GM21390 (cell line): ENCODE measurements at regions not wholly inside any gene's neighbourhood (a gene's known extent, or its start where the extent isn't known, plus 50 kb on each side); places are given as distances from the start of the nearest gene placed in this dataset.

Source experiments
- ATAC-seq: cut with Tn5 transposase; IDR thresholded peaks from one replicate; pipeline ENCODE4 v1.9.1; 2021; ENCODE audit not compliant: unreplicated experiment

DNA sequence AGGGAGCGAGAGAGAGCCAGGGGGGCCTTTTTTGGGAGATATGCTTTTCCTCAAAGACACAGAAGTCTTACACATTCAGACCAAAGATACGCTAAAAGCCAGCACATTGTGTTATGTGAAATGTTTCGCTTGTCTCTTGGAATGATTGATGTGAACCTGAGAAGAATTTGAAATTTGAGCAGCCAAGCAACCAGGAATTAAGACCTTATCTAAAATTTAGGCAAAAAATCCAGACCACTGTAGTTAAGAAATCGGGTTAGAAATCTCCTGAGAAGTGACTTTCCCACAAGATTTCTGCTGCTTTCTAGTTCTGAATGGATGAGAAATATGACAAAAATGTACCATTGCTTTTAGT is 223.2 kb upstream of the GMDS start:
- ATAC-seq: no peak

DNA sequence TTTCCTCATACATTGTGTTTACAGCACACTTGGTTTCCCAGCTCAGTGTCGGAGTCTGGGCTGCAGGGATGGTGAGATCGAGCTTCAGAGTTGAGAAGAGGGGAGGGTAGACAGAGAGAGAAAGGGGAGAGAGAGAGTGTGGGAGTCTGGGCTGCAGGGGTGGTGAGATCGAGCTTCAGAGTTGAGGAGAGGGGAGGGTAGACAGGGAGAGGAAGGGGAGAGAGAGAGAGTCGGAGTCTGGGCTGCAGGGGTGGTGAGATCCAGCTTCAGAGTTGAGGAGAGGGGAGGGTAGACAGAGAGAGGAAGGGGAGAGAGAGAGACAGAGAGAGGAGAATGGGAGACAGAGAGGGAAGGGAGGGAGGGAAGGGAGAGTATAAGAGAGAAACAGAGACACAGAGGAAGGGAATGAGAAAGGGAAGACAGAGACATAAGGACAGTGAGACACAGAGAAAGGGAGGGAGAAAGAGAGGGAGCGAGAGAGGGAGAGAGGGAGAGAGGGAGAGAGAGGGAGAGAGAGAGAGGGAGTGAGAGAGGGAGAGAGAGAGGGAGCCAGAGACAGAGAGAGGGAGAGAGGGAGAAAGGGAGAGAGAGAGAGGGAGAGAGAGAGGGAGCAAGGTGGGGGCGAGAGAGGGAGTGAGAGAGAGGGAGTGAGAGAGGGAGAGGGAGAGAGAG is 222.7 kb upstream of the GMDS start:
- no peak for ATAC-seq

DNA sequence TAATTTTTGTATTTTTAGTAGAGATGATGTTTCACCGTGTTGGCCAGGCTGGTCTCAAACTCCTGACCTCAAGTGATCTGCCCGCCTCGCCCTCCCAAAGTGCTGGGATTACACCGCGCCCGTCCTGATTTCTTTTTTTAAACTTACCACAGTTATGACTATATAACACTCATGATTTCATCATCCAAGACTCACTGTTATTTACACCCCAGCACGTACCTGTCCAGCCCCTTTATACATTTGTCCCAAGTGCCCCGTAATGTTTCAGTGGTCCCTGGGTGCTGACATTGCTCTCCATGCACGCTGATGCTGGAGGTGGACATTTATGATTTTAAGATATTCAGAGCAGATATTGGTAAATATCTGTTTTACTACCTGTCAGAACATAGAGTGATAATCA is 219.9 kb upstream of the GMDS start:
- no peak for ATAC-seq

DNA sequence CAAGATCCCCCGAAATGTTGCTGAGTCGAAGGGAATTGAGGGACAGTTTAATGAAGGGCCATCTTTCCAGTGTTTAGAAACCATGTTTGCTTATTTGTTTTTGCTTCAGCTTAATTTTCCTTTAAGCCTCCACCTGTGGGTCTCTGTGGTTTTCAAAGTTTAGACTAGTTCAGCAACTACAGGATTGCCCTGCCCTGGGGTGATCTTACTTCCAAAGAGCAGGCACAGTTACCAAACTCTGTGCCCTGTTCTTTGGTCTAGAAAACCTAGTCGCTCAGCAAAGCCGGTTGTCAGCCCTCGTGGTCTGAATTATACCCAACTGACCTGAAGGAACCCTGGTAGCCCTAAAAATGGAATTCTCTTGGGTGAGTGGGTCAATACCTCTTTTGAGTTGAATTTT is 219.2 kb upstream of the GMDS start:
- no peak for ATAC-seq

DNA sequence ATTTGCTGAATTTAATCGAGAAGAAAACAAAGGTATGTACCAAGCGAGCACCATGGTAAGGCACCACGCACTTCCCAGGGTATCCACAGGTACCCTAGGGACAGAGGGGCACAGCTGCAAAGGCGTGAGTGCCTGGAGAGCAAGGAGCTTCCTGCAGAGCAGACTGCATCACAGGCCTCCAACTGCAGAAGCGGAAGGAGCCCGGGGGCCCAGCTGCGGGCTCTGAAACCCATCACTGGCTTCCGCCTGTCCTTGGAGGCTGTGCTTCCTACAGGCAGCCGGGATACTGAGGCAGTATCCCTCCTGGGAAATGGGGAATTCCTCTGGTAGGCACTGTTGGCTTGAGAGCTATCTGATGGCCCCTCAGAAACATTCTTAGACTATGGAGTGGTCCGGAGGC is 217.4 kb upstream of the GMDS start:
- no peak for ATAC-seq

GRCh38 chr6:2460216-2460745 is 214.9 kb upstream of the GMDS start:
- no peak for ATAC-seq

- ATAC-seq: no peak
These were observed 208.8 kb upstream of the GMDS start for GRCh38 chr6:2454180-2454579.

DNA sequence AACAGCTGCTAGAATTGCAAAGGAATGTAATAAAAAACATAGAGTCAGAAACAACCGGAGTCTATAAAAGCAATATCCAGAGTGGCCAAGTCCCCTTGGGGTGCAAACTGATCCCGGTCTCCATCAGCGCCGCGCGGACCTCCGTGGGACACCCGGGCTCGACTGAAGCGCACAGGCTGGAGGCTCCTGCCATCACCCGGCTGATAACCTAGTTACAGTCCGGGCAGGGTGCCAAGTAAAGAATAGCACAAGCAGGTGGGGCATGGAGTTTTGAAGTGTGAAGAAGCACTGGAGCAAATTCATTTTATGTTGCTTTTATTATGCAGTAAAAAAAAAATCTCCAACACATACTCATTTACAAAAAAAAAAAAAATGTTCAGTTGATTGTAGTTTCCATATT is 205.1 kb upstream of the GMDS start:
- ATAC-seq: no peak

DNA sequence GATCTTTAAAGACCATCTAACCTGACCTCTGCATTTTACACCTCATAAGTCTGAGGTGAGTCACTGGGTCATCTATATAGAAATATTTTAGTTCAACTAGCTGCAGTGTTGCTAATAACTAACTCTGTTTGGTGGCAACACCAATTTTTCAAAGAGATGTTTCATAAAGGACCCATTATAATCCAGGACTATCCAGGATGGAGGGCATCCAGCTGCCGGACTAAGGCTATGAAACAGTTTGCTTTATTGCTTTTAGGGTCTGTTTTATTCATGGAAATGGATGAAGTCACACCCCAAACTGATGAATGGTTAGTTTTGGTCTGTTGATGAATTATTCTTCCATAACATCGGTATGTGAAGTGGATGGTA is 204.2 kb upstream of the GMDS start:
- no peak for ATAC-seq

DNA sequence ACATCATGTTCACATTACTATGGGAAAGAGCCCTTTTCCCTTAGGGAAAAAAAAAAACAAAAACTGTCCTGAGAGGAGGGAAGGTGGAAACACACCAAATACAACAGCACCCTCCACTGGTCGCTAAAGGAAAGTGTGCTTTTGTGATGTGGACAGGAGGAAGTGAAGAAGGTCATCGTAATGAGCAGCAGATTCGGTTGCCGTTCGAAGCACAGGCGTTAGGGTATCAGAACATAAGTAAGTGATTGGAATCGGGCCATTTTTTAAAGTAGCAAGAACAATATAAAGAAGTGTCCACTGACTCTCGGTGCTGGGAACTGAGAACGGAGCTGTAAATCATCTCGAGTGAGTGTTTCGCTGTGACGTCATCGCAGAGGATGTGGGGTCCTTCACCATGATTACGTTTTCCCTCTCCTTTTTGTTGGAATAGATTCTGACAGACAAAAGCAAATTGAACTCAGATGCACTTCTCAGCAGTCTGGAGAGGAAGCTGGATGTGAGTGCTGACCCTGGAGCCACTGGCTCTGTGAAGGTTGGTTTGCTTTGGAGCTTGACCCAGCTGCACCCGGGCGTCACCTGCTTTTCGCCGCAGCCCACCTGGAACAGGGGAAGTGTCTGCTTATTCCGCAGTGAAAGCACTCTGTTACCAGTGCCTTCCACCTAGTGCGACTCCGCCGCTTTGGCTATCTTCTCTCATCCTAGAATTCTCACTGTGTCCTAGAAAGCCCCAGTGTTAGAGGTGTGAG is 203.6 kb upstream of the GMDS start:
- ATAC-seq: no peak

DNA sequence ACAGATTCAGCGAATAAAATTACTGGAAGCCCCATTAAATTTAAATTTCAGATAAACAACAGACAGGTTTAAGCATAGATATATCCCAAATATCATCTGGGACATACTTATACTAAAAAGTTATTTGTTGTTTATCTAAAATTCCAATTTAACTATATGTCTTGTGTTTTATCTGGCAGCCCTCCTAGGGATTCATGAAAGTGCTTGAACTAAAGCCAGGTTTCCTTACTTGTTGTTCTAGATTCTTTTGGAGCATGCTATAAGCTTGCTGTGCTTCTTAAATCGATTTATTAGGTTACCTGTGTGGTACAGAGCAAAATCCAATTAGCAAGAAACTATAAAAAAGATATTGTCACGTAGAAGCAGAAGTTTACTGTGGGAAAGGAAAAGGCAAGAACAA is 202.5 kb upstream of the GMDS start:
- ATAC-seq: no peak

DNA sequence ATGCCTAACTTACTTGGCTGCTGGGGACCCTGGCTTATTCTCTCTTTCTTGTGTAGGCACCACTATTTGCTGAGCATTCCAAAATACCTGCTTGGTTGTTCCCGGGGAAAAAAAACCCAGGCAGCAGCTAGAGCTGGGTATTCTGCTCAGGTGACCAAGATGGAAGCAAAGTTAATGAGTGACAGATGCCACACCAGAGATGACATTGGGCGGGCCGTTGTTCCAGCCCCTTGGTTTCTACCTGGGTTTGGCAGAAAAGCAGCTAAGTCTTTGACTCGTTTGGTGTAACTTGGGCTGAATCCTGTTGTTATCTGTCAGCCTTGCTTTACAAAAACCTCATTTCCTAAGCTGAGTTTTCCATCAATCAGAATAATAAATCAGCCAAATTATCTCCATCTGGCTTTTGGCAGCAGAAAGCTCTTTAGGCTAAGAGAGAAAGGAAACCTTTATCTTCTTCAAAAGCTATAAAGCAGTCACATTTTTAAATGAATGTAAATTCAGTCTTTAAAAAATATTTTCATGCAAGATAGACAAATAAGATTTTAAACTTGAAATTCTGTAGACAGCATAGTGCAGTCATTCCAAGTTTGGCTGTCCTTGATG is 202.0 kb upstream of the GMDS start:
- ATAC-seq: no peak

GRCh38 chr6:2441601-2442475 is 196.4 kb upstream of the GMDS start:
- no peak for ATAC-seq

- ATAC-seq: no peak
These were observed 195.1 kb upstream of the GMDS start for GRCh38 chr6:2440516-2440915.

DNA sequence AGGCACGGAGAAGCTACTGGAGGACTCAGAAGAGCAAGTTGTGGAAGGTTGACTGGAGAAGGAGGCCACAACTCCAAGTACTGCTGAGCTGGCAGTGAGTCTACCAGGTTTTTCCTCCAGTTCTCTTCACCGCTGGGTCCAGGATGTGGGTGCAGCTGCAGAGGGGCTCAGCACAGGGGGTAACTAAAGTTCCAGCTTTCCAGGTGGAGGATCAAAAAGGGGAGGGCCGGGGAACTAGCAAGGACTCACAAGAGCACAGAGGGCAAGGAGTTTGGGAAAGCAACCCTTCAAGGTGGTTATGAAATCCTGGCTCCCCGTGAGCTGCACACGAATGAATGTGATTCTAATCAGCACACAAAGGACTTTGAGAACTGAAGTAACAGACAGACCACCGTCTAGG is 194.2 kb upstream of the GMDS start:
- no peak for ATAC-seq

DNA sequence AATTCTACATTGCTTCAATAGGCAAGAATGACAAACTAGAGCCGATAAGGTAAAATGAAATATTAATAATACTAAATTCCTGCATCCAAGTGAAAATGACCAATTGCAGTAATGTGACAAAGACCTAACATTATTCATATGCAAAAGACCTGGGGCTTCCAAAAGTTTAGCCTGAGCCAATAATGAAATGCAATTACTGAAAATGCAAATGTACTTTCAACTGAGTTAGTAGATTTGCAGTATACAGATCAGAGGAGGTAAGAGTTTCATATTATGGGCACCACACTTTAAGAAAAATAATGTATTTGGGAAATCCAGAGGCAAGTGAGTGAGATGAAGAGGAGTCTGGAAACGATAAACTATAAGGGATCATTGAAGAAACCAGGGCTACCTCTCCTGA is 193.7 kb upstream of the GMDS start:
- ATAC-seq: no peak

DNA sequence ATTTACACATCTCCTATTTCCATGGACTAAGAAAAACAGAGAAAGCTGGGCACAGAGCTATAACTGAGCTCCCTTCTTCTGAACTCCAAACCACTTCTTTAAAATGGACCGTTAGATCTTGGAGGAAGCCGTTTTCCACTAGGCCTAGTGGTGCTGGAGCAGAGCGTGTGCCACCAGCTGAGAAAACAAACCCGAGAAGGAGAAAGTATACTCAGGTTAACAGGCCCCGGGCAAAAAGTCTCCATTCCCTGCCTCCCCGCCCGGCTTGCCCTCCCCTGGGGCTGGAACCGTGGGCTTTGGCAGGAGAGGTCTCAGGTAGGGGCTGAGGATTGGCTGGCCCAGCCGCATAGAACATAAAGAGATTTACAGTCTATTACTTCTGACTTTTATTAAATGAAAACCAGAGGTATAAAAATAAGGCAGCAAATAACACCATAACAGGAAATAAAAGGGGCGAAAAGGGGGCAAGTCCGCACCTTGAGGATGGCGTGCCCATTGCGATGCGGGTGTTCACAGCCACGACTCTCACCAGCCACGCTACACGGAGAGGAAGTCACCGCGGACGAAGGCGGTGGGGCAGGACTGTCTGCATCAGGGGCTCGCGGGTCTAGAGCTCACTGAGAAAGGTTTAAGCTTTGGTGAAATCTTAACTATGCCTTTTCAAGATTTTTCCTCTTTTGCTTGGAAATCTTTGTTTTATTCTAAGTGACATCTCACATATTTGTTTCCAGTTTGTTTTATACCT is 191.2 kb upstream of the GMDS start:
- no peak for ATAC-seq

- no peak for ATAC-seq
These were observed 189.9 kb upstream of the GMDS start for GRCh38 chr6:2435323-2435722.

DNA sequence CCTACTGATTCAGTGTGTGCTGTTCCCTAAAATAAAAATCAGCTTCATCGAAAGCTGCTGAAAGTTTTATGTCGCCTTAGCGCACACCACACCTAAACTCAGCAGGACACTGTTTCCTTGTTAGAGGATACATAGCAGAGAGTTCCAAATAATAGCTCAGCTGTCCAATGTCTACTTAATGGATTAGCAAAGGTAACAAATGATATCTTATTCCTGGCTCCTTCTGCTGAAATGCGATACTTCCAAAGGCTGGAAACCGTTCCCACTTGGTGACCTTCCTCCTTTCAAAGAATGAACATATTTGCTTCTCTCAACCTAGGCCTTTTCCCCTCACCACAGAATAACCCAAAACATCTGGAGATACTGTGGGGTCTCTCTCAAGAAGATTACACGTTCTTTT is 189.5 kb upstream of the GMDS start:
- ATAC-seq: no peak

- ATAC-seq: no peak
These were observed 188.7 kb upstream of the GMDS start for GRCh38 chr6:2434116-2434515.

GRCh38 chr6:2433711-2434110 is 188.3 kb upstream of the GMDS start:
- no peak for ATAC-seq
